ENCODE measurements at regions not wholly inside any gene's neighbourhood (a gene's known extent, or its start where the extent isn't known, plus 50 kb on each side); places are given as distances from the start of the nearest gene placed in this dataset.
"Not testable (repeated sequence)": the region's sequence is repeated elsewhere in the genome, so short reads cannot be mapped to it uniquely, and the experiment has no call there.

DNA sequence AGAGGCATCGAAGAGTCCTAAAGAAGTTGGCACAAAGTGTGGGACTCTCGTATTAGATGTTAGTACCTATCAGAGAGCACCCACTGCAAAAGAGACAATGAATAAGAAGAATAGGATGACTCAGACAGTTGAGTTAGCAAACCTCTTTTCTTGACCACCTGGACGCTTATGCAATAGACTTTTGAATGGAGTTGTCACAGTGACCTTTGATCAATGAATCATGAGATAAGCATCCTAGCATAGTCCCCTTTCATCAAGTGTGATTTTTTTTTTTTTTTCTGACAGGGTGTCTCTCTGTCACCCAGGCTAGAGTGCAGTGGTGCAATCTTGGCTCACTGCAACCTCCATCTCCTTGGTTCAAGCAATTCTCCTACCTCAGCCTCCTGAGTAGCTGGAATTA, 1417.9 kb upstream of the GOT2 start:
- ATAC-seq = no peak
- intact Hi-C loops (cut with DNase I) = no loop called here
- DNase-seq = no peak

DNA sequence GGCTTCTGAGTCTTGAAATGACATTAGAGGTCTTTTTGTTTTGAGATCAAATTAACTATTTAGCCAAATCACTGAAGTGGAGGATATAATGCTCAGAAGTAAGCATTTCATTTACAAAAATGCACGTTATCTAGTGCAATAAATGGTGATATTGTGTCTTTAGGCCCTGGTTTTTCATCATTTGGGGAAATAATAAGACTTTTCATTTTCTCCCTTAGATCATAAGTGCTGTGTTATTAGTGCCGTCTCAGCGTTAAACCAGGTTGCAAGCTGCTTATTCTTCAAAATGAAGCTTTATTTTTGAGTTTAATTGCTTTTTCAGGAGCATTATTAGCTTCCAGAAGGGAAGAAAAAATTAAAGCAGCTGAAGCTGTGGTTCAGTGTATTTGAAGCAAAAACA, 1416.8 kb upstream of the GOT2 start:
- no peak for DNase-seq
- intact Hi-C loops (cut with DNase I) = no loop called here
- no peak for ATAC-seq

DNA sequence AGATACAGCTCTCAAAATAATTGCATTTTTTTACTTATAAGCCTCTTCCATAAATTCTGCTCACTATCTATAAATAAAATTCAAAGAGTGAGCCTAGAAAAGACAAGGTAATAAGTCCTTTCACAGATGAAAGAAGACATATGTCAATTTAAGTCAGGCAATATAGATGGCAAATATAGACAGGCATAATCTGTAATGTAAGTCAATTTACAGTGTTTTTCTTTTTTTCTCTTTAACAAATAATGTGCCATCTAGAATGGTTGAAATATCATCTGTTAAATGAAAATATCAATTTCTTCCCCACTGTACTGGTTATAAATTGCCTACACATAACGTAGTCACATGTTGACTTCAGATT, 1409.2 kb upstream of the GOT2 start:
- intact Hi-C loops (cut with DNase I) = no loop called here
- ATAC-seq (no peak), DNase-seq (no peak)

DNA sequence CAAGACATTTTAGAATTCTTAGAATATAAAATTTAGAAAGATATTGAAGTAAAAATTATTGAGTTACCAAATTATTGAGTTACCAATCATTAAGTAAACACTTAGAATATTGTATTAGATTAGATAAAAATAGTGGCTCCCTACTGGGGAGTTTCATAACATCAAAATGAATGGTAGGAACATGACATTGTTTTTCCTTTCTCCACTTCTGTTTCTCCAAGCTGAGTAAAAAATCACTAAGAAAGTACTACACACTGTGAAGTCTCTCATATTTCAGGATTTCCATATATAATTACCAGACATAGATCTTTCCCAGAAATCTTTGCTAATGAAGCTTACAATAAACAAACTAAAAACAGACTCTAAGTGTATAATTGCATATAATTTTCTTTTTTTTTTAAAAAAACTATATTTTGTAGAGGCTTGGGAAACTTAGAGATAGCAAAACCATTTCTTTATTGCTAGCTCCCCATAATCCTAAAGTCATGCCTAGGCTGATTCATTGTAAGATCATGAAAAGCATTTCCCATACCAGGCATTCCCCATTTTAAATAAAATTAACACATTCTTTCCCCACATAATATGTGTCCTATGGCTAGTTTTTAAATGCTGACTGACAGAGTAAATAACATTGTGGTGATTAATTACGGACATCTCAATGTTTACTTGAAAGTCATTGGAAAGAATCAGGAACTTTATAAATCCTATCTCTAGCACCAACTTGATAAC, 1408.7 kb upstream of the GOT2 start:
- intact Hi-C loops (cut with DNase I) = no loop called here
- DNase-seq = no peak
- ATAC-seq = no peak

DNA sequence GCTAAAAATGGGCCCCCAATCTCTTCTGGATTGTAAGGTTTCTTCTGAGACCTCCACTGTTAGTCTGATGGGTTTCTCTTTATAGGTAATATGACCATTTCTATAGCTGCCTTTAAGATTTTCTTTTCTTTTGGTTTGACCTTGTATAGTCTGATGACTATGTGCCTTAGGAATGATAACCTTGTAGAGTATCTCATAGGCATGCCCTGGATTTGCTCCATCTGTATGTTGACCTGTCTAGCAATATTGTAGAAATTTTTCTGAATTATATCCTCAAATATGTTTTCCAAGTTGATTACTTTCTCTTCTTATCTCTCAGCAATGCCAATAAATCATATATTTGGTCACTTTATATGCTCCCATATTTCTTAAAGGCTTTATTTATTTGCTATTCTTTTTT, 1403.8 kb upstream of the GOT2 start:
- intact Hi-C loops (cut with DNase I) = no loop called here

DNA sequence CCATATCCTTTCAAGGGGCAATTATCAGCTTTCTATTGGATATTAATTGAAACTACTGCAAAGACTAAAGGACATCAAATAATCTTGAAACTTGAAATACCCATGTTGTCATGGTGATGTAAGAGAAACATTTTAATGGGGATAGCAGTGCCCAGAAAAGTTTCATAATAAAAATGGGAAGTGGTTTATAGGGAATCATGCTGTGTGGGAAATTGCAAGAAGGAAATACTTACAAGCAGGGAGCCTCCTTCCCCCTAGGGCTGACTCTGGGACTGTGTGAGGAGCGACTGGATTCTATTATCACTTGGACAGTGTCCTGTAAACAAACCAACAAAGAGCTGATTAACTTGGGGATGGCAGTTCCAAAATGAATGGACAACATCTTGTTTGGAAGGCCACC, 1393.1 kb upstream of the GOT2 start:
- no peak for DNase-seq
- peak; percentile 41 to 78 for ATAC-seq
- intact Hi-C loops (cut with DNase I) = no loop called here

More for the DNA sequence above, 1403.8 kb upstream of the GOT2 start:
- ATAC-seq (no peak), DNase-seq (no peak)

DNA sequence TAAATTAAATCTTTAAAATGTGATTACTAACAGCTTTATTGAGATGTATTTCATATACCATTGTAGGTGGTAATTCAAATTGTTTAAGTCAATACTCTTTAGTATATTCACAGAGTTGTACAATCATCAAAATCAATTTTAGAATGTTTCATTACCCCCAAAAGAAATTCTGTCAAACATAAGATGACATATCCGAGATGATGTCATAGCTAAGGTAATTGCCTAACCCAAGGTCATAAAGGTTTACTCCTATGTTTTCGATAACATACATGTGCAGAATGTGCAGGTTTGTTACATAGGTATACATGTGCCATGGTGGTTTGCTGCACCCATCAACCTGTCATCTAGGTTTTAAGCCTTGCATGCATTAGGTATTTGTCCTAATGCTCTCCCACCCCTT, 1392.0 kb upstream of the GOT2 start:
- DNase-seq; ATAC-seq; intact Hi-C loops (cut with DNase I): not testable (repeated sequence)

DNA sequence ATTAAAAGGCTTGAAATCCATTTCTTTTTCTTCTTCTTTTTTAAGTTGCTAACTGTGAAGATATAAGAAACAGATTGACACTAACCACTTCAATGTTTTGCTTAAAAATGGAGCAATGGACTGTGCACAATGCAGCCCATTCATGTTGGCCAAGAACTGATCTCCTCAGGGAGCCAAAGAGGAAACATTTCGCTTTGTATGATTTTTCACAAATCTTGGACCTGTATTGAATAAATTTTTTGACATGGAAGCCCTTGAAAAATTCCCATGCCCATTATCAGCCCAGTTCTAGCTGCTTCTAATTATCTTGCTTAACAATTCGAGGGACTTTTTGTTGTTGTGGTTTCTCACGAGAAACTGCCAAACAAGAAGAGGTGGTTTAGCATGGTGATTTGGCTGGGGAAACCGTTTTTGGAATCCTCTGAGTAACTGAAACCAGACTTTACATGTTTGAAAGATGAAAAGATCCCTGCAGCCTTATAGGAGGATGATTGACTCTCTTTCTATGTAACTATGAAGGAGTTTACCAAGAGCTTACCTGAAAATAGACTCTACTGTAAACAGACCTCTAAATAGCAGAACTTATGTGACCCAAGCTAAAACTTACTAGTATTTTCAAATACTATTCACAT, 1389.4 kb upstream of the GOT2 start:
- DNase-seq (no peak), ATAC-seq (peak in 1 of 2 donors; percentile 53)
- intact Hi-C loops (cut with DNase I) = no loop called here

DNA sequence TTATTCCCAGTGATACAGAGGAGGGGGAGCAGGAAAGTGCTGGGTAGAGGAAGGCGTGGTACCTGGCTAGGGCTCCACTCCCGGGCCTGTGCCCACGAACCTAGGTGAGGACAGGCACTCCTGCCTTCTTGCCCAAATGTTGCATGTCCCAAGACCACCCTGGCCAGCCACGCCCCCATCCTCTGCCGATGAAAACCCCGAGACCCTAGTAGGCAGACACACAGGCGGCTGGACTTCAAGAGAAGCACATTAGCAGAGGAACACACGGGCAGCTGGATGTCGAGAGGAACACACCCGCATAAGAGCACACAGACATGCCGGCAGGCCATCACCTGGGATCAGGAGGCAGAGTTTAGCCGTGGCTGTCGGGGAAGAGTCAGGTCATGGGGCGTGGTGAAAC, 1386.5 kb upstream of the GOT2 start:
- DNase-seq (no peak), ATAC-seq (no peak)
- intact Hi-C loops (cut with DNase I) = no loop called here

DNA sequence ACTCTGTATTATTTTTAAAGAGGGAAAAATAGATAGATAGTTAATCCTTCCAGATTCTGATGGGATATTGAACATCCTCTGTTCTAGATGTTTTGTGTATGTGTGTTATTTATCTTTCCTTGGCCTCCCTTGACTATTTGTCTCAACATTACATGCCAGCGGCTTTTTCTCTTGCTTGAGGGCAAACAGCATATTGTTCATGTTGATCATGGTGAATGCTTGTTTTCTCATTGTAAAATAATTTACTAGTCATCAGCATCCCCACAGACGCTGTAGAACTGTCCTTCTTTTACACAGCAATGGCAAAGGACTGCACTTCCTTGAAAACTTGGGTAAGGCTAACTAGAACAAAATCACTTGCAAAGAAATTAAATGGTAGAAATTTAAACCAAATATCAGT, 1376.4 kb upstream of the GOT2 start:
- intact Hi-C loops (cut with DNase I) = no loop called here
- ATAC-seq (no peak), DNase-seq (no peak)

DNA sequence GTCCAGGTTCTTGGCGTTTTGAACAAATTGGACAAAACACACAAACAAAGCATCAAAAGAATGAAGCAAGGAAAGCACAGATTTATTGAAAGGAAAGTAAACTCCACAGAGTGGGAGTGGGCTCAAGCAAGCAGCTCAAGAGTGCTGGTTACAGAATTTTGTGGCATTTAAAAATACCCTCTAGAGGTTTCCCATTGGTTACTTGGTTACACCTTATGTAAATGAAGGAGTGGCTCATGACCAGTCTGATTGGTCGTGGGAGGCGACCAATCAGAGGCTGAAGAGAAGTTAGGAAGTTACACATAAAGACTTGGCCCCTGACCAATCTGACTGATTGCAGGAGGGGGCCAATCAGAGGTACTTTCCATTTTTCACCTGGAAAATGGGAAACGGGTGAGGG, 1373.8 kb upstream of the GOT2 start:
- ATAC-seq (no peak), DNase-seq (no peak)
- intact Hi-C loops (cut with DNase I) = no loop called here

DNA sequence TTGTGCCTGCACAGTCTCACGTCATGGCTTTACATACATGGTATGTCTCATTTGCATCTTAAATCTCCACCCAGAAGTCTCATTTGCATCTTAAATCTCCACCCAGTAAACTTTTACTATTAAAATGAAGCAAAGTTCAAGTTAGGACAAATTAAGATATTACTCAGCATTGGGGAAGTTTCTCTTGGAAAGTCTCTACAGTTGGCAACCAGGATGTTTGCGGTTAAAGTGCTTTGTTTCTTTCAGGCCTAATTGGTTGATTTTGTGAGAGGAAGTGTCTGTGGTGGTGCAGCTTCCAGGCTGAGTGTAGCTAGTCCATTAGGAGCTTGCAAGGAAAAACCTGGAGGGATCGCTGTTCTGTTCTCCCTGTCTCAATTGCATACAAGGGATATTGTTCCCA, 1373.3 kb upstream of the GOT2 start:
- intact Hi-C loops (cut with DNase I) = no loop called here
- no peak for DNase-seq
- peak; percentile 61 to 78 for ATAC-seq

DNA sequence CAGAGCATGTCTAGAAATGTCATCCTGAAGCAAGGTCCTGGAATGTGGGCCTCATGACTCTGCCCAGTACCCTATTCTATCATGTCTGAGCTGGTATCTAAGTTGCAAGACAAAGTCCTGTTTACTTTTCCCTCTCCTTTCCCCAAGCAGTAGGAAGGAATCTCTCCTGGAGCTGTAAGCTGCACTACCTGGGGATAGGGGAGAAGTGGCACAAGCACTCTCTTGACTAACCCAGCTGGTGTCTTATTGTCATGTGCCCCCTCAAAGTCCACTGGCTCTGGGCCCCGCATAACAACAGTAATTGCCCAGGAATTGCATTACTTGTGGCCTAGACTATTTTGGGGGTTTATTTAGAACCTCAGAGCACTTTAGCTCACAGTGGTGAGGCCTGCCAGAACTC, 1366.3 kb upstream of the GOT2 start:
- intact Hi-C loops (cut with DNase I) = no loop called here
- no peak for DNase-seq
- no peak for ATAC-seq

DNA sequence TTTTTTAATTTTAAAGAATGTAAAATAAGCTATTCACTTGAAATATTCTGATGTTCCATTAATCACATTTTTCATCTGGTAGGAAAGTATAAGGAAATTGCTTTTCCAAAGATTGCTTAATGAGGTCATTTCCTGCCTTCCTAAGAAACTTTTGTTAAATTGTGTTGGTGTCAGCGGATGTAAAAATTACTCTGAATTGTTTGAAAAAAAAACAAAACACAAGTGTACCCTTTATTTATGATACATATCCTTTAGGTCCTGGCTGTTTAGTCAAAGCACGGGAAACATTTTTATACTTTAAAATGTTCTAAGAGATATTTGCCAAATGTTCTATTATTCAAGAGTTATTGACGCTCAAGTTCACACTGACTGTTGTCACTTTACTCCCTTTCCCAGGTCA, 1357.4 kb upstream of the GOT2 start:
- intact Hi-C loops (cut with DNase I) = no loop called here
- no peak for ATAC-seq
- no peak for DNase-seq

DNA sequence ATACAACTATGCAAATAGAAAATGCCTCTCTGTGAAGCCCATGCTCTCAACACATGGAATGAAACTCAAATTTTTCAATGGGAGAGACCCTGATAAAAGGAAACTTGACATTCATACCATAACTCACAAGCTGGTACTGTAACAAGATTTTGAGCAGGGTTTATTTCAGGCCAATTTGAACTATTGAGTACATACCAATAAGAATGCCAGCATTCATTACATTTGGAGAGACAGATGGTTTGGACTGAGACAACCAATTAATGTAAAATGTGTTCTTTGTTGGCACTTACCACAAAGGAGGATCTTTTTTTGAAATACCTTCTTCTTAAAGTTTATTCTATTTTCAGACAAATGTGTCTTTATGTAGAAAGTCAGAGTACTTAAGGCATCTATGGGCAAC, 1357.0 kb upstream of the GOT2 start:
- intact Hi-C loops (cut with DNase I) = no loop called here
- ATAC-seq = no peak
- no peak for DNase-seq

DNA sequence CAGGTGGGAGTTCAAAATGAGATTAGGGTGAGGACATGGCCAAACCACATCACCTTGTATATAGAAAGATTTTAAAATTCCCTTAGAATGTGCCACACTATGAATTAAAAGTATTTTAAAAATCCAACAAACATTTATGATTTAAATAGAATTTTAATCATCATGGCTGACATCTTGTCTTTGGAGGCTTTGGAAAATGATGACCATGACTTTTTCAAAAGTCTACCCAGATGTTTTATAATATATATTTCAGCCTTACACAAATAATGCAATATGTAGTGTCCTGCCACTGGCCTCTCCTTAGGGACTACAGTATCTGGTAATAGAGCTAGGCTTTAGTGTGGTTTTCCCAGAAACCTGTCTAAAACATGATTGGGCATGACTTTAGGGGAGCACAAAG, 1353.4 kb upstream of the GOT2 start:
- intact Hi-C loops (cut with DNase I) = no loop called here
- DNase-seq (no peak), ATAC-seq (no peak)

DNA sequence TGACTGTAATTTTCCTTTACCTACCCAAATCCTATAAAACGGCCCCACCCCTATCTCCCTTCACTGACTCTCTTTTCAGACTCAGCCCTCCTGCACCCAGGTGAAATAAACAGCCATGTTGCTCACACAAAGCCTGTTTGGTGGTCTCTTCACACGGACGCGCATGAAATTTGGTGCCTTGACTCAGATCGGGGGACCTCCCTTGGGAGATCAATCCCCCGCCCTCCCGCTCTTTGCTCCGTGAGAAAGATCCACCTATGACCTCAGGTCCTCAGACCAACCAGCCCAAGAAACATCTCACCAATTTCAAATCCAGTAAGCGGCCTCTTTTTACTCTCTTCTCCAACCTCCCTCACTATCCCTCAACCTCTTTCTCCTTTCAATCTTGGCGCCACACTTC, 1344.7 kb upstream of the GOT2 start:
- ATAC-seq; DNase-seq; intact Hi-C loops (cut with DNase I): not testable (repeated sequence)

DNA sequence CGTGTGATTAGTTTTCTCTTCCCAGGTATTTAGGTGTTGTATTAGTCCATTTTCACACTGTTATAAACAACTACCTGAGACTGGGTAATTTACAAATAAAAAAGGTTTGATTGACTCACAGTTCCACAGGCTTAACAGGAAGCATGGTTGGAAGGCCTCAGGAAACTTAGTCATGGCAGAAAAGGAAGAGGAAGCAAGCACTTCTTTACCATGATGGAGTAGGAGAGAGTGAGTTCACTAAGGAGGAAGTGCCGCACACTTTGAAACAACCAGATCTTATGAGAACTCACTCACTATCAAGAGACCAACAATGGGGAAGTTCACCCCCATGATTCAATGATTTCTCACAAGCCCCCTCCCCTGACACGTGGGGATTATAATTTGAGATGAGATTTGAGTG, 1343.7 kb upstream of the GOT2 start:
- intact Hi-C loops (cut with DNase I) = no loop called here
- no peak for ATAC-seq
- no peak for DNase-seq

DNA sequence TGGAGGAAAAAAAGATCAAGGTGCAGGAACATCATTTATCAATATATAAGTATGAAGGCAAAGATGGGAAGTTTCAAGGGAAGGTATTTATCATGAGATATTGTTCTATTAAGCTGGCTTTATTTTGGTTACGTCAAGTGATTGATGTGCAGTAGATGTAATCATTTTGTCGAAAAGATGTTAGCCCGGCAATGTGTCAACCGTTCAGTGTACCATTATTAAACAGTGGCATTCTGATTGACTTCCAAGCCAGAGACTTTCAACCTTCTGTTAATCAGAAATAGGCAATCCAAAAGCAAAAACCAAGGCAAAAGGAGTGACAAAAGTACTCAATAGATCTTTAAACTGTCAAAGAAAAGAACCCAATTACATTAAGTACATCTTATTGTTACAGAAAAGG, 1340.3 kb upstream of the GOT2 start:
- intact Hi-C loops (cut with DNase I) = no loop called here
- ATAC-seq (no peak), DNase-seq (no peak)

DNA sequence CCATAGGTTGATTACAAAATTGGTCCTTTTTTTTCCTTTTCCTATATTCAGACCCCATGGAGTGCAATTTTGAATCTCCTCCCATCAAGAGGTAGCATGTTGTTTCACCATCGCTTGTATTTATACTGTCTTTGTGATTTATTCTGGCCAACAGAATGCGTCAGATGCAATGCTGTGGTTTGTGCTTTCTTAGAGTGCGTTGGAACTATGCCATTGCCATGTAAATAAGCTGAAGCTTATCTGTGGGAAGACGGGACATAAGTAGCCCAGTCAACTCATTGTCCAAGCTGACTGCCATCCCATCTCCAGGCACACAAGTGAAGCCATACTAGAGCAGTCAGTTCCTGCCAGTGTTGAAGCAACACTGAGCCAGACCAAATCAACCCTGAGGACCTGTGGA, 1339.3 kb upstream of the GOT2 start:
- no peak for ATAC-seq
- no peak for DNase-seq
- intact Hi-C loops (cut with DNase I) = no loop called here

DNA sequence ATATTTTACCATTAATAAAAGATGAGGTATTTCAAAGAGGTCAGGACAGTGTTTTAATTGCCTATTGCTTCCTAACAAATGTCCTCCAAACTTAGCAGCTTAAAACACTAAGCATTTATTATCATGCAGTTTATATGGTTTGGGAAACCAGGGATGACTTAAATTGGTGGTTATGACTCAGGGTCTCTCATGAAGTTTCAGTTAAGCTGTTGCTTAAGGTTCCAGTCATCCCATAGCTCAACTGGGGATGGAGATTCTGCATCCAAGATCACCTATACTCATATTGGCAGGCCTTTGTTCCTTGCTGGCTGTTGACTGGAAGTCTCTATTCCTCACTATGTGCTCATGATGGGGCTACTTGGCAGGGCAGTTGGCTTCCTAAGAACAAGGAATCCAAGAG, 1329.9 kb upstream of the GOT2 start:
- ATAC-seq (no peak), DNase-seq (no peak)
- intact Hi-C loops (cut with DNase I) = no loop called here

DNA sequence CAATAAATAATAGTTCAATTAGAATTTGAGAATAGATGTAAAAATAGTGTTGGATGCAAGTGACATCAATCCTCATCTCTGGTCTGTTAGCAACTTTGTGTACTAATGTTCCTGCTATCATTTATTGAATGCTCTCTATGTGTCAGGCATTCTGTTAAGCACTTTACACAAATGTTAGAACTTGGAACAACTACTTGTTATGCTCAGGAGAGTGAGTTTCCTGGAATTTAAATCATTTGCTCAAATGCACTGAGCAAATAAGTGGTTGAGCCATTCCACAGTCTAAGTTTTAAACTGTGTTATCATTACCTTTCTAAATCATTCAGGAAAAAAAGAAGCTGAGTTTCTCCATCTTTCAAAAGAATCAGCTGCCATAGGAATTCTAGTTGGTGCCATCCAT, 1327.3 kb upstream of the GOT2 start:
- ATAC-seq (no peak), DNase-seq (no peak)
- intact Hi-C loops (cut with DNase I) = no loop called here

All from left cardiac atrium (tissue), 4 donors.